Pancreas (tissue), 10 donors: ENCODE measurements at regions not wholly inside any gene's neighbourhood (a gene's known extent, or its start where the extent isn't known, plus 50 kb on each side); places are given as distances from the start of the nearest gene placed in this dataset.

Experiments used
- ATAC-seq, 4 donors: fragments of 200-7000 bp; cut with Tn5 transposase; one replicate each; pipeline versions ENCODE4 v1.8.0 to v1.9.1; 2020; ENCODE audit warnings: mild to moderate bottlenecking in 4 of 4, moderate library complexity in 4 of 4
- DNase-seq, 6 donors: peaks; one replicate each; pipeline ENCODE4 v3.0.0-alpha.2; 2020
- FAIRE-seq: peaks from 2 replicates; lab custom pipeline; 2012; peaks lifted over from hg19 to GRCh38; lab: Jason Lieb, UNC
- H3K27ac ChIP-seq, 4 donors: fragments of 200-600 bp; sonication (generic); 1 replicate in 3 of 4; 2 replicates in 1 of 4; pipeline versions ENCODE4 v1.5.0 to v1.8.0; 2020
- H3K27me3 ChIP-seq, 4 donors: fragments of 200-600 bp; one replicate each; pipeline ENCODE4 v1.8.0; 2021
- H3K36me3 ChIP-seq, 3 donors: fragments of 200-600 bp; sonication (generic) in 1 of 3; one replicate each; pipeline versions ENCODE4 v1.5.0 to v1.8.0; 2020 to 2021
- H3K4me1 ChIP-seq, 3 donors: fragments of 200-600 bp; one replicate each; pipeline ENCODE4 v1.8.0; 2021
- H3K4me3 ChIP-seq, 4 donors: fragments of 200-600 bp; sonication (generic) in 2 of 4; one replicate each; pipeline versions ENCODE4 v1.5.0 to v1.8.0; 2020 to 2021
- H3K9me3 ChIP-seq, 4 donors: fragments of 200-600 bp; one replicate each; pipeline ENCODE4 v1.8.0; 2021
- WGBS, 2 donors: extraction: QIAGEN DNeasy Blood & Tissue Kit; methylation state at CpG; one replicate each; pipeline ENCODE4 v1.1.7; 2013; 5-methylcytosine and 5-hydroxymethylcytosine counted together
- intact Hi-C, 3 donors: fragments of 100-400 bp; cut with DNase I; formaldehyde crosslinking; loops; one replicate each; pipeline versions ENCODE4 v1.11.1 to v1.14.2; 2022
- TF ChIP-seq, protein P1 (sequence below), 4 donors: fragments of 200-600 bp; sonication (generic) in 3 of 4; IDR thresholded peaks; one replicate each; pipeline versions ENCODE4 v1.5.0 to v1.8.0; 2021; ENCODE audit warnings: antibody characterized with exemption in 4 of 4
- donor health status: healthy with polysubstance abuse.
- donor health status: DM: no; HTN: no; CAD: no; lungs with moderate emphysema.
- donor health status: DM: no; HTN: no; CAD: no.
- donor health status: control.
- donor health status: control.
- donor health status: Bipolar disorder and iron deficiency.
- donor health status: DM: yes; HTN: yes; CAD: no.
- donor health status: DM: no; HTN: no; CAD: no.
- donor health status: DM: no; HTN: no; CAD: no.
- donor health status: DM: yes; HTN: yes; CAD: no.

DNA sequence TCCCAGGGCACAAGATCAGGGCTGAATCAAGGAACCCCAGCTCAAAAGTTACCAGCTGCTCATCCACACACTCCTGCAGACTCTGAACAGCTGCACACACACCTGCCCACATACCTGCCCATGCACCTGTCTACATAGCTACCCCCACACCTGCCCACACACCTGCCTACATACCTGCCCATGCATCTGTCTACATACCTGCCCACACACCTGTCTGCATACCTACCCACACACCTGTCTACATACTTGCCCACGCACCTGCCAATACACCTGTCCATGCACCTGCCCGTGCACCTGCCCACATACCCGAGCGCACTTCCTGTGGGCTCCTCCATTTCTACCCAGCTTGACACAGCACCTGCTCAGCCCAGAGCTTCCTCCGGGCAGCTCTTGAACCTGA, 122.8 kb upstream of the AGAP1 start:
- TF ChIP-seq, protein P1, sequence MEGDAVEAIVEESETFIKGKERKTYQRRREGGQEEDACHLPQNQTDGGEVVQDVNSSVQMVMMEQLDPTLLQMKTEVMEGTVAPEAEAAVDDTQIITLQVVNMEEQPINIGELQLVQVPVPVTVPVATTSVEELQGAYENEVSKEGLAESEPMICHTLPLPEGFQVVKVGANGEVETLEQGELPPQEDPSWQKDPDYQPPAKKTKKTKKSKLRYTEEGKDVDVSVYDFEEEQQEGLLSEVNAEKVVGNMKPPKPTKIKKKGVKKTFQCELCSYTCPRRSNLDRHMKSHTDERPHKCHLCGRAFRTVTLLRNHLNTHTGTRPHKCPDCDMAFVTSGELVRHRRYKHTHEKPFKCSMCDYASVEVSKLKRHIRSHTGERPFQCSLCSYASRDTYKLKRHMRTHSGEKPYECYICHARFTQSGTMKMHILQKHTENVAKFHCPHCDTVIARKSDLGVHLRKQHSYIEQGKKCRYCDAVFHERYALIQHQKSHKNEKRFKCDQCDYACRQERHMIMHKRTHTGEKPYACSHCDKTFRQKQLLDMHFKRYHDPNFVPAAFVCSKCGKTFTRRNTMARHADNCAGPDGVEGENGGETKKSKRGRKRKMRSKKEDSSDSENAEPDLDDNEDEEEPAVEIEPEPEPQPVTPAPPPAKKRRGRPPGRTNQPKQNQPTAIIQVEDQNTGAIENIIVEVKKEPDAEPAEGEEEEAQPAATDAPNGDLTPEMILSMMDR (IDR thresholded peaks at IDR 0.05): no peak
- no peak overlapping the region for H3K4me3 ChIP-seq
- intact Hi-C loops: no loop called here
- FAIRE-seq: no peak
- no peaks in the 10 kb centered on the region for H3K27me3 ChIP-seq
- 79 to 84% methylated on average over 5 of the region's 5 CpGs for WGBS, 2 donors
- ATAC-seq: no peak
- H3K9me3 ChIP-seq: no peaks in the 10 kb centered on the region
- no peak for DNase-seq
- no peak overlapping the region for H3K27ac ChIP-seq
- H3K36me3 ChIP-seq: no peaks in the 10 kb centered on the region
- no peaks in the 10 kb centered on the region for H3K4me1 ChIP-seq

DNA sequence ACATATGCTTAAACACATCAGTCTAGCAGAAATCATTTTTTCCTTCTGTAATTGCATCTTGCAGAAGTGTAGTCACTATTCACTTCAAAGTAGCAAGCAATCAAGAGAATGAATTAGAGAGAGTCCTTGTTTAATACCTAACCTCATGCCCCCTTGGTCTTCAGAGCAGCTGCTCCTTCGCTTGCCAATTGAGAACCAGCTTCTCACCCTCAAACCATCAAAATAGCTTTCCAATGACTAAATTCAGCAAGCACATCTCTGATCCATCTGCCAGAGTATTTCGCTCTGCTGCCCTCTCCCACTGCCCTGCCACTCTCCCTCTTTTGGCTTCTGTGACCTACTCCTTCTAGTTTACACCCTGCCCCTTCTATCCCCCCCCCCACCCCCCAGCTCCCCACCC, 120.7 kb upstream of the AGAP1 start:
- Histone ChIP-seq H3K27ac (no peak overlapping the region), H3K9me3 (no peaks in the 10 kb centered on the region), H3K36me3 (no peaks in the 10 kb centered on the region), H3K27me3 (no peaks in the 10 kb centered on the region), H3K4me3 (no peak overlapping the region), H3K4me1 (no peaks in the 10 kb centered on the region)
- 72 to 77% methylated on average over 2 of the region's 2 CpGs for WGBS, 2 donors
- intact Hi-C loops: no loop called here
- no peak for ATAC-seq
- no peak for DNase-seq
- no peak for FAIRE-seq
- TF ChIP-seq, protein P1 (IDR thresholded peaks at IDR 0.05): no peak

DNA sequence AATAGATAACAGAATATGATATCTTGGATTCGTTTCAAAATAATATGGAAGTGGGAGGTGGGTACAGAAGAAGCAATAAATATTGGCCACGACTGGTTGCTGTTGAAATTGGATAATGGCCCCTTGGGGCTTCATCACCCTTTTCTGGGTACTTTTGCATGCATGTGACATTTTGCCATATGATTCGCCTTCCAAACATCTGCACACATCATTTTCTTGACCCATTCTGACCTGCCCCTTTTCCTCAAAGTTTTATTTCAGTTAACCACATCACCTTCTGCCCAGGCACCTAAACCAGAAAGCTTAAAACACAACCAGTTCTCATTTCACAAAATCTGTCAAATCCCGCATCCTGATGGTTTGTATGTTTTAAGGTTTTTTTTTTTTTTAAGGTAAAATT, 116.7 kb upstream of the AGAP1 start:
- H3K9me3 ChIP-seq: no peaks in the 10 kb centered on the region
- ATAC-seq: no peak
- no peaks in the 10 kb centered on the region for H3K4me1 ChIP-seq
- H3K27me3 ChIP-seq: no peaks in the 10 kb centered on the region
- no peak overlapping the region for H3K27ac ChIP-seq
- intact Hi-C loops: no loop called here
- H3K36me3 ChIP-seq: no peaks in the 10 kb centered on the region
- TF ChIP-seq, protein P1 (IDR thresholded peaks at IDR 0.05): no peak
- no peak for DNase-seq
- no peak overlapping the region for H3K4me3 ChIP-seq
- FAIRE-seq: no peak
- 74 to 78% methylated on average over 4 of the region's 4 CpGs for WGBS, 2 donors

DNA sequence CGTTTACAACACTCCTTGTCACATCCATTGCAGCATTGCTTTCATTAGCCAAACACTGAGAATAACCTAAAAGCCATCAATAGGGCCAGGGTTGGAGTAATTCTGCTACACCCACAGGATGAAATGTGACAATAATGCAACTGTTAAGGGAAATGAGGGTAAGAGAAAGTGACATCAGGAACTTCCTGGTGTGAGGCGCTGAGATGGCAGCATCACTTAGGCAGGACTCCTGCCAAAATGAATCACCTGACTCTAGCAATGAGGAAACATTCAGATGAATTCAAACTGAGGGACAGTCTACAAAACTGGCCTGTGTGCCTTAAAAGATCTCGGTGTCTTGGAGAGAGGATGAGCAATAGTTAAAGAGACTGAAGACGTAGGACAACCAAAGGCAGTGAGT, 115.6 kb upstream of the AGAP1 start:
- H3K9me3 ChIP-seq: no peaks in the 10 kb centered on the region
- no peaks in the 10 kb centered on the region for H3K27me3 ChIP-seq
- H3K36me3 ChIP-seq: no peaks in the 10 kb centered on the region
- 49 to 51% methylated on average over 4 of the region's 4 CpGs for WGBS, 2 donors
- ATAC-seq (peak in 3 of 4 donors; percentile 76 to 88 (median 80)), DNase-seq (peak in 2 of 6 donors; percentile 25 to 35), FAIRE-seq (no peak)
- H3K4me1 ChIP-seq: no peaks in the 10 kb centered on the region
- H3K27ac ChIP-seq: peak overlapping the region in 2 of 4 donors; percentile 39 to 63
- intact Hi-C loops: no loop called here
- no peak overlapping the region for H3K4me3 ChIP-seq
- TF ChIP-seq, protein P1 (IDR thresholded peaks at IDR 0.05): no peak

DNA sequence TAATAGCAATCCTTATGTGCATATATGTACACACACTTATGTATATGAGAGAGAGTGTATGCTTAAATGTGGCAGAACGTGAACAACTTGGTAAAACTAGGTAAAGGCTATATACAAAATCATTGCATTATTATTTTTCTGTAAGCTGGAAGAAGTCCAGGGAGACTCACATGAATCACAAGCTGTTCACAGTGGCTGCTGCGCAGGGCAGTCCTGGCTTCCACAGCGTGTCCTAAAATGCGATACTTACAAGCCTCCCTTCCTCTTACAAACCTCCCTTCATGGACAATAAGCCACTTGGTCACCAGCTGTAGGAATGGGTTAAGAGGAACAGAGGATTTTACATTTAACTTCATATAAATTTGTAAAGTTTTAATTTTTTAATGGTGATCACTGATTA, 114.9 kb upstream of the AGAP1 start:
- Histone ChIP-seq H3K4me1 (no peaks in the 10 kb centered on the region), H3K4me3 (no peak overlapping the region), H3K27ac (peak overlapping the region in 1 of 4 donors; percentile 63), H3K9me3 (no peaks in the 10 kb centered on the region), H3K27me3 (no peaks in the 10 kb centered on the region), H3K36me3 (no peaks in the 10 kb centered on the region)
- ATAC-seq (no peak), FAIRE-seq (no peak), DNase-seq (no peak)
- intact Hi-C loops: no loop called here
- TF ChIP-seq, protein P1 (IDR thresholded peaks at IDR 0.05): no peak
- 87% methylated on average over 4 of the region's 4 CpGs for WGBS, 2 donors
